Stomach (tissue), 8 donors: ENCODE measurements at regions not wholly inside any gene's neighbourhood (a gene's known extent, or its start where the extent isn't known, plus 50 kb on each side); places are given as distances from the start of the nearest gene placed in this dataset.
A peak's percentile ranks its signal among the peaks of the same experiment; 100 is the strongest.

Source experiments
- DNase-seq, 2 donors: peaks; one replicate each; pipeline versions ENCODE4 v3.0.0 to v3.0.0-alpha.2; 2013 to 2019
- H3K27ac ChIP-seq, 5 donors: fragments of 200-600 bp in 4 of 5; sonication (generic) in 4 of 5; one replicate each; pipeline ENCODE4 v1.5.1; 2013 to 2019; ENCODE audit warnings: mild to moderate bottlenecking in 1 of 5, moderate library complexity in 1 of 5
- H3K27me3 ChIP-seq, 3 donors: fragments of 200-600 bp; sonication (generic); one replicate each; pipeline ENCODE4 v1.5.1; 2017 to 2019; ENCODE audit warnings: mixed run types in 1 of 3
- H3K36me3 ChIP-seq, 4 donors: fragments of 200-600 bp; sonication (generic); 1 replicate in 3 of 4; 2 replicates in 1 of 4; pipeline ENCODE4 v1.5.1; 2016 to 2019
- H3K4me1 ChIP-seq, 4 donors: fragments of 200-600 bp; sonication (generic); one replicate each; pipeline ENCODE4 v1.5.1; 2016 to 2019
- H3K4me3 ChIP-seq, 4 donors: fragments of 200-600 bp; sonication (generic) in 3 of 4; one replicate each; pipeline ENCODE4 v1.5.1; 2016 to 2019; ENCODE audit warnings: mild to moderate bottlenecking in 1 of 4
- H3K9me3 ChIP-seq, 4 donors: fragments of 200-600 bp; sonication (generic); one replicate each; pipeline ENCODE4 v1.5.1; 2016 to 2019
- CTCF ChIP-seq, 7 experiments: fragments of 450-650 bp in 4 of 7; fragments of 200-600 bp in 3 of 7; sonication (generic) in 3 of 7; IDR thresholded peaks; one replicate each; pipeline ENCODE4 v1.5.1; 2016 to 2019; ENCODE audit warnings: antibody characterized with exemption in 7 of 7, control low read depth in 2 of 7, mild to moderate bottlenecking in 1 of 7
- EP300 ChIP-seq: sonication (generic); formaldehyde crosslinking; IDR thresholded peaks from one replicate; pipeline ENCODE4 v1.6.1; 2017; ENCODE audit warnings: antibody characterized with exemption
- POLR2A ChIP-seq, 4 donors: fragments of 450-650 bp; IDR thresholded peaks; one replicate each; pipeline ENCODE4 v1.6.1; 2016; ENCODE audit warnings: antibody characterized with exemption in 4 of 4, control low read depth in 2 of 4, mild to moderate bottlenecking in 1 of 4, moderate library complexity in 1 of 4
- POLR2AphosphoS5 ChIP-seq, 3 donors: sonication (generic); formaldehyde crosslinking; IDR thresholded peaks; one replicate each; pipeline ENCODE4 v1.6.1; 2016; ENCODE audit warnings: antibody characterized with exemption in 3 of 3
- WGBS, 5 donors: extraction: QIAGEN DNeasy Blood & Tissue Kit in 3 of 5; methylation state at CpG; one replicate each; pipeline versions ENCODE4 v1.1.5 to v1.1.7; 2013 to 2018; 5-methylcytosine and 5-hydroxymethylcytosine counted together
- intact Hi-C: fragments of 100-400 bp; cut with DNase I; formaldehyde crosslinking; loops from one replicate; pipeline ENCODE4 v1.15.1; 2023; ENCODE audit warnings: low total_unique reads
- donor health status: healthy with polysubstance abuse.
- donor health status: Bipolar disorder and iron deficiency.
- donor health status: healthy.

- TF ChIP-seq POLR2AphosphoS5 (IDR thresholded peaks at IDR 0.05) (no peak), EP300 (no peak), POLR2A (IDR thresholded peaks at IDR 0.05) (no peak), CTCF (IDR thresholded peaks at IDR 0.05) (no peak)
- 75 to 94% (median 83%) methylated on average over 6 of the region's 6 CpGs for WGBS, 5 donors
- peaks cover 0 to 26% (median 12%) of the 10 kb centered on the region in 4 donors for H3K4me1 ChIP-seq
- DNase-seq: no peak
- intact Hi-C loops: loop anchor here (5.0 to 10.0 kb wide), 2 partner anchors 642 to 810 kb away; no protein-coding TSS in a partner anchor
- H3K4me3 ChIP-seq: no peak overlapping the region
- no peaks in the 10 kb centered on the region for H3K9me3 ChIP-seq
- no peaks in the 10 kb centered on the region for H3K36me3 ChIP-seq
- no peaks in the 10 kb centered on the region for H3K27me3 ChIP-seq
- no peak overlapping the region for H3K27ac ChIP-seq
Measured at GRCh38 chr14:53534841-53535240, 381.7 kb upstream of the DDHD1 start.

- no peaks in the 10 kb centered on the region for H3K36me3 ChIP-seq
- no peak for TF ChIP-seq POLR2A (IDR thresholded peaks at IDR 0.05)
- TF ChIP-seq CTCF (IDR thresholded peaks at IDR 0.05): no peak
- no peak for TF ChIP-seq EP300
- no peak for TF ChIP-seq POLR2AphosphoS5 (IDR thresholded peaks at IDR 0.05)
- intact Hi-C loops: loop anchor here (10.0 kb wide), 1 partner anchor 811 kb away; no protein-coding TSS in a partner anchor
- DNase-seq: no peak
- peaks cover 0 to 14% (median 6%) of the 10 kb centered on the region in 4 donors for H3K4me1 ChIP-seq
- 56 to 66% (median 62%) methylated on average over 4 of the region's 4 CpGs for WGBS, 5 donors
- no peak overlapping the region for H3K4me3 ChIP-seq
- no peaks in the 10 kb centered on the region for H3K27me3 ChIP-seq
- H3K9me3 ChIP-seq: no peaks in the 10 kb centered on the region
- no peak overlapping the region for H3K27ac ChIP-seq
Measured at GRCh38 chr14:53533384-53533970, 380.4 kb upstream of the DDHD1 start.

- WGBS, 5 donors: 67 to 80% (median 76%) methylated on average over 6 of the region's 6 CpGs
- Histone ChIP-seq H3K27ac (no peak overlapping the region), H3K9me3 (no peaks in the 10 kb centered on the region), H3K4me1 (peaks cover 0 to 10% (median 4%) of the 10 kb centered on the region in 4 donors), H3K27me3 (no peaks in the 10 kb centered on the region), H3K36me3 (no peaks in the 10 kb centered on the region), H3K4me3 (no peak overlapping the region)
- DNase-seq: peak in 1 of 2 donors; percentile 42
- intact Hi-C loops: loop anchor here (10.0 kb wide), 1 partner anchor 812 kb away; no protein-coding TSS in a partner anchor
- TF ChIP-seq POLR2A (IDR thresholded peaks at IDR 0.05): no peak
- TF ChIP-seq POLR2AphosphoS5 (IDR thresholded peaks at IDR 0.05): no peak
- no peak for TF ChIP-seq CTCF (IDR thresholded peaks at IDR 0.05)
- no peak for TF ChIP-seq EP300
Measured at GRCh38 chr14:53532853-53533252, 379.7 kb upstream of the DDHD1 start.

GRCh38 chr14:53531730-53532129, 378.6 kb upstream of the DDHD1 start:
- no peak for TF ChIP-seq EP300
- no peak for TF ChIP-seq CTCF (IDR thresholded peaks at IDR 0.05)
- TF ChIP-seq POLR2AphosphoS5 (IDR thresholded peaks at IDR 0.05): no peak
- no peak for TF ChIP-seq POLR2A (IDR thresholded peaks at IDR 0.05)
- Histone ChIP-seq H3K4me1 (no peaks in the 10 kb centered on the region), H3K9me3 (no peaks in the 10 kb centered on the region), H3K4me3 (no peak overlapping the region), H3K27me3 (no peaks in the 10 kb centered on the region), H3K27ac (no peak overlapping the region), H3K36me3 (no peaks in the 10 kb centered on the region)
- no peak for DNase-seq
- intact Hi-C loops: loop anchor here (10.0 kb wide), 1 partner anchor 813 kb away; no protein-coding TSS in a partner anchor
- 38 to 58% (median 53%) methylated on average over 1 of the region's 1 CpG for WGBS, 5 donors
